ENCODE measurements at regions not wholly inside any gene's neighbourhood (a gene's known extent, or its start where the extent isn't known, plus 50 kb on each side); places are given as distances from the start of the nearest gene placed in this dataset.

DNA sequence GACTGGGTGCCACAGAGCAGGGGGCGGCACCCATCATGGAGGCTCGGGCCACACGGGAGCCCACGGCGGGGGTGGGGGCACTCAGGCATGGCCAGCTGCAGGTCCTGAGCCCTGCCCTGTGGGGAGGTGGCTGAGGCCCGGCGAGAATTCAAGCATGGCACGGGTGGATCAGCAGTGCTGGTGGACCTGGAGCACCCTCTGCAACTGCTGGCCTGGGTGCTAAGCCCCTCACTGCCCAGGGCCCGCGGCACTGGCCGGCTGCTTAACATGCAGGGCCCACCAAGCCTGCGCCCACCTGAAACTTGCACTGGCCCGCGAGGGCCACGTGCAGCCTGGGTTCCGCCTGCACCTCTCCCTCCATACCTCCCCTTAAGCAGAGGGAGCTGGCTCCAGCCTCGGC, 258.6 kb downstream of the CENPC start:
- dilution Hi-C loops (cut with MboI; ENCODE audit: extremely low pct_ligation_motif_present, low sequenced_read_pairs), result no loop called here
- DNase-seq (ENCODE audit: low read depth, low spot score), result no peak
- no peak for FAIRE-seq

DNA sequence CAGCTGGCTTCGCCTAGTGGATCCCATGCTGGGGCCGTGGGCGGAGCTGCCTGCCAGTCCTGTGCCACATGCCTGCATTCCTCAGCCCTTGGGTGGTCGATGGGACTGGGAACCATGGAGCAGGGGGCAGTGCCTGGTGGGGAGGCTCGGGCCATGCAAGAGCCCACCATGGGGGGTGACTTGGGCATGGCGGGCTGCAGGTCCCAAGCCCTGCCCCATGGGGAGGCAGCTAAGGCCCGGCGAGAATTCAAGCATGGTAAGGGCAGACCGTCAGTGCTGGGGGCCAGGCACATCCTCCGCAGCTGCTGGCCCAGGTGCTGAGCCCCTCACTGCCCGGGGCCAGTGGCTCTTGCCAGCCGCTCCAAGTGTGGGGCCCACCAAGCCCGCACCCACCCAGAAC, 262.6 kb downstream of the CENPC start:
- no peak for TF ChIP-seq EZH2 (IDR thresholded peaks at IDR 0.05; ENCODE audit: low read length)
- no peak for TF ChIP-seq CTCF (optimal IDR thresholded peaks at IDR 0.05 in 1 of 3, IDR thresholded peaks at IDR 0.05 in 1 of 3, conservative IDR thresholded peaks at IDR 0.05 in 1 of 3; ENCODE audit: extremely low read depth in 1 of 3, insufficient read depth in 2 of 3, low read length in 3 of 3)
- FAIRE-seq, result no peak
- no peaks in the 10 kb centered on the region for H3K79me2 ChIP-seq (ENCODE audit: control insufficient read depth, insufficient read depth, low read length)
- dilution Hi-C loops (cut with MboI; ENCODE audit: extremely low pct_ligation_motif_present, low sequenced_read_pairs), result no loop called here
- H3K27me3 ChIP-seq (ENCODE audit: control insufficient read depth, extremely low read depth, insufficient read depth, low read length), result no peaks in the 10 kb centered on the region
- H3K4me2 ChIP-seq (ENCODE audit: control insufficient read depth, extremely low read depth, insufficient read depth, low read depth, low read length), result no peak overlapping the region
- H3K36me3 ChIP-seq (ENCODE audit: control insufficient read depth in 2 of 2, extremely low read depth in 1 of 2, insufficient read depth in 2 of 2, low read length in 2 of 2), result no peaks in the 10 kb centered on the region
- no peak overlapping the region for H3K9ac ChIP-seq (ENCODE audit: control insufficient read depth, extremely low read depth, insufficient read depth, low read length)
- no peaks in the 10 kb centered on the region for H3K4me1 ChIP-seq (ENCODE audit: control insufficient read depth, extremely low read depth, insufficient read depth, low read length)
- no peaks in the 10 kb centered on the region for H4K20me1 ChIP-seq (ENCODE audit: control insufficient read depth, extremely low read depth, insufficient read depth, low read length)
- H2AFZ ChIP-seq (ENCODE audit: control insufficient read depth, low read length), result no peak overlapping the region
- H3K27ac ChIP-seq (ENCODE audit: control insufficient read depth, insufficient read depth, low read length), result no peak overlapping the region
- no peaks in the 10 kb centered on the region for H3K9me1 ChIP-seq (ENCODE audit: control insufficient read depth, extremely low read depth, insufficient read depth, low read length)
- no peak overlapping the region for H3K4me3 ChIP-seq (ENCODE audit: control insufficient read depth in 2 of 3, extremely low read depth in 1 of 3, insufficient read depth in 2 of 3, low read depth in 1 of 3, low read length in 3 of 3)
- H3K9me3 ChIP-seq (ENCODE audit: control insufficient read depth, low read depth, low read length), result no peaks in the 10 kb centered on the region
- no peak for DNase-seq (ENCODE audit: low read depth, low spot score)

More for the DNA sequence above, 258.6 kb downstream of the CENPC start:
- TF ChIP-seq EZH2 (IDR thresholded peaks at IDR 0.05; ENCODE audit: low read length) (no peak), CTCF (optimal IDR thresholded peaks at IDR 0.05 in 1 of 3, IDR thresholded peaks at IDR 0.05 in 1 of 3, conservative IDR thresholded peaks at IDR 0.05 in 1 of 3; ENCODE audit: extremely low read depth in 1 of 3, insufficient read depth in 2 of 3, low read length in 3 of 3) (no peak)
- Histone ChIP-seq H2AFZ (ENCODE audit: control insufficient read depth, low read length) (no peak overlapping the region), H3K27ac (ENCODE audit: control insufficient read depth, insufficient read depth, low read length) (no peak overlapping the region), H3K9me3 (ENCODE audit: control insufficient read depth, low read depth, low read length) (no peaks in the 10 kb centered on the region), H4K20me1 (ENCODE audit: control insufficient read depth, extremely low read depth, insufficient read depth, low read length) (no peaks in the 10 kb centered on the region), H3K4me2 (ENCODE audit: control insufficient read depth, extremely low read depth, insufficient read depth, low read depth, low read length) (no peak overlapping the region), H3K9ac (ENCODE audit: control insufficient read depth, extremely low read depth, insufficient read depth, low read length) (no peak overlapping the region), H3K27me3 (ENCODE audit: control insufficient read depth, extremely low read depth, insufficient read depth, low read length) (no peaks in the 10 kb centered on the region), H3K79me2 (ENCODE audit: control insufficient read depth, insufficient read depth, low read length) (no peaks in the 10 kb centered on the region), H3K4me3 (ENCODE audit: control insufficient read depth in 2 of 3, extremely low read depth in 1 of 3, insufficient read depth in 2 of 3, low read depth in 1 of 3, low read length in 3 of 3) (no peak overlapping the region), H3K36me3 (ENCODE audit: control insufficient read depth in 2 of 2, extremely low read depth in 1 of 2, insufficient read depth in 2 of 2, low read length in 2 of 2) (no peaks in the 10 kb centered on the region), H3K9me1 (ENCODE audit: control insufficient read depth, extremely low read depth, insufficient read depth, low read length) (no peaks in the 10 kb centered on the region), H3K4me1 (ENCODE audit: control insufficient read depth, extremely low read depth, insufficient read depth, low read length) (no peaks in the 10 kb centered on the region)

Measured in keratinocyte (primary cell).